ENCODE measurements at regions not wholly inside any gene's neighbourhood (a gene's known extent, or its start where the extent isn't known, plus 50 kb on each side); places are given as distances from the start of the nearest gene placed in this dataset.

DNA sequence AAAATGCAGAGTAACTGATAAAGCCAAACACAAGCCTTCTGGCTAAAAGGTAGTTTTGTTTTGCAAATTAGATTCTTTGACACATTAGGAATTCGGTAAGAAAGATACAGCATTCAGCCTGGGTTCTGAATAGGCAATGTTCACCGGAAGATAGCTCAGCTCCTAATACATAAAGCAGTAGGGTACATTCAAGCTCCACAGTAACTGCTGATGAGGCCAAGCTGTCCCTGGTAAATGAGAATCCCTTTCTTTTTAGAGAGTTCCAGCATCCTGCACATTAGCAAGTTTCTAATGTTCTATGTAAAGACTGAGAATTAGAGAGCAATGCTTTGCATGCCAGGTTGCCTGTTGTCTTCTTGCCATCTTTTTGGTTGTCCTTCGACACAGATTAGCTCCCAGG lies 316.3 kb upstream of the SLC14A2 start:
- WGBS = 79% methylated on average over 3 of the region's 3 CpGs
- H3K9me3 ChIP-seq = no peaks in the 10 kb centered on the region
- H3K27me3 ChIP-seq = no peaks in the 10 kb centered on the region
- no peak for DNase-seq (ENCODE audit: extremely low spot score)
- intact Hi-C loops (cut with DNase I) = no loop called here
- no peak overlapping the region for H3K27ac ChIP-seq (replicated peaks in 1 of 4)
- no peaks in the 10 kb centered on the region for H3K36me3 ChIP-seq
- no peak overlapping the region for H3K4me3 ChIP-seq
- H3K4me1 ChIP-seq = no peaks in the 10 kb centered on the region
- TF ChIP-seq POLR2A (IDR thresholded peaks at IDR 0.05; ENCODE audit: low read depth) (no peak), EP300 (IDR thresholded peaks at IDR 0.05) (no peak), POLR2AphosphoS5 (IDR thresholded peaks at IDR 0.05) (no peak)
- TF ChIP-seq, protein P1, sequence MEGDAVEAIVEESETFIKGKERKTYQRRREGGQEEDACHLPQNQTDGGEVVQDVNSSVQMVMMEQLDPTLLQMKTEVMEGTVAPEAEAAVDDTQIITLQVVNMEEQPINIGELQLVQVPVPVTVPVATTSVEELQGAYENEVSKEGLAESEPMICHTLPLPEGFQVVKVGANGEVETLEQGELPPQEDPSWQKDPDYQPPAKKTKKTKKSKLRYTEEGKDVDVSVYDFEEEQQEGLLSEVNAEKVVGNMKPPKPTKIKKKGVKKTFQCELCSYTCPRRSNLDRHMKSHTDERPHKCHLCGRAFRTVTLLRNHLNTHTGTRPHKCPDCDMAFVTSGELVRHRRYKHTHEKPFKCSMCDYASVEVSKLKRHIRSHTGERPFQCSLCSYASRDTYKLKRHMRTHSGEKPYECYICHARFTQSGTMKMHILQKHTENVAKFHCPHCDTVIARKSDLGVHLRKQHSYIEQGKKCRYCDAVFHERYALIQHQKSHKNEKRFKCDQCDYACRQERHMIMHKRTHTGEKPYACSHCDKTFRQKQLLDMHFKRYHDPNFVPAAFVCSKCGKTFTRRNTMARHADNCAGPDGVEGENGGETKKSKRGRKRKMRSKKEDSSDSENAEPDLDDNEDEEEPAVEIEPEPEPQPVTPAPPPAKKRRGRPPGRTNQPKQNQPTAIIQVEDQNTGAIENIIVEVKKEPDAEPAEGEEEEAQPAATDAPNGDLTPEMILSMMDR (IDR thresholded peaks at IDR 0.05) = no peak

GRCh38 chr18:45303026-45303425 lies 312.2 kb upstream of the SLC14A2 start:
- H3K27ac ChIP-seq (replicated peaks in 1 of 4) = no peak overlapping the region
- intact Hi-C loops (cut with DNase I) = no loop called here
- H3K9me3 ChIP-seq = no peaks in the 10 kb centered on the region
- 73% methylated on average over 7 of the region's 7 CpGs for WGBS
- no peak overlapping the region for H3K4me3 ChIP-seq
- DNase-seq (ENCODE audit: extremely low spot score) = no peak
- H3K27me3 ChIP-seq = no peaks in the 10 kb centered on the region
- no peaks in the 10 kb centered on the region for H3K36me3 ChIP-seq
- no peaks in the 10 kb centered on the region for H3K4me1 ChIP-seq
- TF ChIP-seq, protein P1 (IDR thresholded peaks at IDR 0.05) = no peak
- TF ChIP-seq POLR2A (IDR thresholded peaks at IDR 0.05; ENCODE audit: low read depth) (no peak), EP300 (IDR thresholded peaks at IDR 0.05) (no peak), POLR2AphosphoS5 (IDR thresholded peaks at IDR 0.05) (no peak)

GRCh38 chr18:45304558-45304957 lies 310.7 kb upstream of the SLC14A2 start:
- TF ChIP-seq POLR2AphosphoS5 (IDR thresholded peaks at IDR 0.05) = no peak
- Histone ChIP-seq H3K27me3 (no peaks in the 10 kb centered on the region), H3K4me1 (no peaks in the 10 kb centered on the region), H3K27ac (replicated peaks in 1 of 4) (no peak overlapping the region), H3K36me3 (no peaks in the 10 kb centered on the region), H3K4me3 (no peak overlapping the region), H3K9me3 (no peaks in the 10 kb centered on the region)
- DNase-seq (ENCODE audit: extremely low spot score) = no peak
- WGBS = 80% methylated on average over 1 of the region's 1 CpG
- intact Hi-C loops (cut with DNase I) = no loop called here

DNA sequence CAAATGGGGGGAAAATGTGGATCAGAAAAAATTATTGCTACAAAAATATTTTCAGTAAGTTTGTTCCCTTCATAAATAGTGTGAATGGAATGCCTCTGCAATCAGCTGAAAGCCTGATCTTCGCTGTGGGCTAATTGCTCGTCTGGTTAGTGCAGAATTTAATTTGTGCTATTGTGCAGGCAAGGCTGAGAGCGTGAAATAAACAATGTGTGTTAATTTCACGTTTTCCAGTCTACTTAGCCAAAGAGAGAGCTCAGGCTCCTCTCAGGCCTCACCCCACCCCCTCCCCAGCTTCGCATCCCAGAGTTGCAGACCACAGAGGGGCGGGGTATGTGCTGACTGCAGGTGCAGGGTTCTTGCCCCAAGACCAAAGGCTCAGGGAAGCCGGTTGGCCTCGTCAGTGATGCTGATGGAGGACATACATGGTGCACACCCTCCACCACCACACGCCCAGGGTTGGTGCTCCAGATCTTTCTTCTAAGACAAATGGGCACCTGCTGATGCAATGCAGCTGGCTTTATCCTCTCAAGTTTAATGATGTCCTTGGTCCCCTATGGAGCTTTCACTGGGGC lies 302.6 kb upstream of the SLC14A2 start:
- no peak overlapping the region for H3K27ac ChIP-seq (replicated peaks in 1 of 4)
- TF ChIP-seq POLR2A (IDR thresholded peaks at IDR 0.05; ENCODE audit: low read depth) = no peak
- no peak for TF ChIP-seq EP300 (IDR thresholded peaks at IDR 0.05)
- TF ChIP-seq, protein P1 (IDR thresholded peaks at IDR 0.05) = no peak
- TF ChIP-seq POLR2AphosphoS5 (IDR thresholded peaks at IDR 0.05) = no peak
- 81% methylated on average over 6 of the region's 9 CpGs for WGBS
- no peaks in the 10 kb centered on the region for H3K36me3 ChIP-seq
- intact Hi-C loops (cut with DNase I) = no loop called here
- DNase-seq (ENCODE audit: extremely low spot score) = no peak
- no peaks in the 10 kb centered on the region for H3K9me3 ChIP-seq
- no peaks in the 10 kb centered on the region for H3K4me1 ChIP-seq
- no peak overlapping the region for H3K4me3 ChIP-seq
- H3K27me3 ChIP-seq = no peaks in the 10 kb centered on the region

GRCh38 chr18:45316127-45316526 lies 299.1 kb upstream of the SLC14A2 start:
- Histone ChIP-seq H3K36me3 (no peaks in the 10 kb centered on the region), H3K4me1 (peaks cover under 1 to 9% (median 5%) of the 10 kb centered on the region in 4 donors), H3K4me3 (no peak overlapping the region), H3K27ac (replicated peaks in 1 of 4) (no peak overlapping the region), H3K27me3 (no peaks in the 10 kb centered on the region), H3K9me3 (no peaks in the 10 kb centered on the region)
- intact Hi-C loops (cut with DNase I) = no loop called here
- WGBS = 82% methylated on average over 3 of the region's 3 CpGs
- no peak for TF ChIP-seq EP300 (IDR thresholded peaks at IDR 0.05)
- no peak for TF ChIP-seq POLR2AphosphoS5 (IDR thresholded peaks at IDR 0.05)
- TF ChIP-seq, protein P1 (IDR thresholded peaks at IDR 0.05) = no peak
- no peak for TF ChIP-seq POLR2A (IDR thresholded peaks at IDR 0.05; ENCODE audit: low read depth)
- DNase-seq (ENCODE audit: extremely low spot score) = no peak
